Astrocyte of the cerebellum (primary cell): ENCODE measurements at regions not wholly inside any gene's neighbourhood (a gene's known extent, or its start where the extent isn't known, plus 50 kb on each side); places are given as distances from the start of the nearest gene placed in this dataset.
"Not testable (repeated sequence)": the region's sequence is repeated elsewhere in the genome, so short reads cannot be mapped to it uniquely, and the experiment has no call there.

Experiments
- DNase-seq: peaks from one replicate; pipeline ENCODE4 v3.0.0-alpha.2; 2011; ENCODE audit warnings: low read depth
- H3K4me3 ChIP-seq: 2 replicates; pipeline ENCODE4 v1.5.1; 2011; ENCODE audit warnings: mild to moderate bottlenecking, low read depth, low read length, moderate library complexity
- CTCF ChIP-seq: IDR thresholded peaks from 2 replicates; pipeline ENCODE4 v1.5.1; 2012; ENCODE audit warnings: low read length, low read depth, moderate library complexity, mild to moderate bottlenecking; ENCODE audit errors: missing control alignments
- in situ Hi-C: cut with HindIII; loops from 2 replicates; pipeline ENCODE4 v1.10.0; 2017; ENCODE audit warnings: low sequenced_read_pairs

DNA sequence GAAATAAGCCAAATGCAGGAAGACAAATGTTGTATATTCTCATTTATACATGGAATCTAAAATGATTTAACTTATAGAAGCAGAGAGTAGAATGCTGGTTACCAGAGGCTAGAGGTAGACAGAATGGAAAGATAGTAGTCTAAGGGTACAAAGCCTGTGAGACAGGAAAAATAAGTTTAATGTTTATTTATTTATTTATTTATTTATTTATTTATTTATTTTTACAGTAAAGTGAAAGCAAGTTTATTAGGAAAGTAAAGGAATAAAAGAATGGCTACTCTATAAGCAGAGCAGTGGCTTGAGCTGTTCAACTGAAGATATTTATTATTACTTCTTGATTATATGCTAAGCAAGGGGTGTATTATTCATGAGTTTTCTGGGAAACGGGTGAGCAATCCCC, 203.2 kb downstream of the LAS1L start:
- no peak for TF ChIP-seq CTCF
- in situ Hi-C loops: no loop called here
- no peak for DNase-seq
- no peak overlapping the region for H3K4me3 ChIP-seq

DNA sequence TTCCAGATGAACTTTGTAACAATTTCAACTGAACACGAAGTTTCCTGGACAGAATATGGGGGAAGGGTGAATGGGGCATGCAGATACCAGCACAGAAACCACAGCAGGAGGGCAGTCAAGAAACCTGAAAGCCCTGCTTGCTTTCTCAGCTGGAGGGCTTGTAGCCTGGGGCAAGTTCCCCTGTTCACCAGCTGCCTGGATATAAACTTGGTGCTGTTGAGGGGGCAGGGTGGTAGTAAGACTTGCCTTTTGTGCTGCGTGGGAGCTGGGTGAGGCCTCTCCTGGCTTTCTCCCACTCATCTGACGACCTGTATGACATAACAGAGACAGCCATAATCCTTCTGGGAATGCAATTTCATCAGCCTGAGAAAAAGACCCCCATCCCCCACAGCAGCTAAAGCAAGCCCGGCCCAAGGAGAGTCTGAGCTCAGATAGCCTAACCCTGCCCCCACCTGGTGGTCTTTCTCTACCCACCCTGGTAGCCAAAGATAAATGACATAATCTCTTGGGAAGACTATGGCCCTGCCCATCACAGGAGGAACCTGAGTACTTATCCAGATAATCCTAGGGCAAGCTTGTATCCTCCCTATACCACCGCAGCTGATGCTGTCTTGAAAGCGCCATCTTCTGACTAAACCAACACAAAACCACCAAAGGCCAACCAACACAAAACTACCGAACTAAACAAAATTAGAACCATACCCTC, 234.3 kb downstream of the LAS1L start:
- no peak for DNase-seq
- no peak for TF ChIP-seq CTCF
- in situ Hi-C loops: no loop called here
- H3K4me3 ChIP-seq: no peak overlapping the region

- in situ Hi-C loops, H3K4me3 ChIP-seq, DNase-seq: not testable (repeated sequence)
Measured at GRCh38 chrX:65282905-65283304, 251.7 kb downstream of the LAS1L start.

DNA sequence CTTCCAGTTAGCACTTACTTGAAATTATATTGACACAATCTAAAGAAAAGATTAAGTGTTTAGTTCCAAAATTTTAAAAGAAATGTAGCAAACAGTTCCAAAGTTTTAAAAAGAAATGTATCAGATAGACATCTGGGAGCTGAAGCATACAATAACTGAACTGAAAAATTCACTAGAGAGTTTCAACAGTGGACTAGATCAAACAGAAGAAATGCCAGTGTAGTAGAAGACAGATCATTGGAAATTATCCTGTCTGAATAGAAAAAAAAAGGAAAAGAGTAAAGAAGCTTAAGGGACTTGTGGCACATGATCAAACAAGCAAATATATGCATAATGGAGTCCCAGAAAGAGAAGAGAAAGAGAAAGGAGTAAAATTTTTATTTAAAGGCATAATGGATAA, 261.4 kb downstream of the LAS1L start:
- no peak for DNase-seq
- TF ChIP-seq CTCF: no peak
- in situ Hi-C loops: no loop called here
- no peak overlapping the region for H3K4me3 ChIP-seq

DNA sequence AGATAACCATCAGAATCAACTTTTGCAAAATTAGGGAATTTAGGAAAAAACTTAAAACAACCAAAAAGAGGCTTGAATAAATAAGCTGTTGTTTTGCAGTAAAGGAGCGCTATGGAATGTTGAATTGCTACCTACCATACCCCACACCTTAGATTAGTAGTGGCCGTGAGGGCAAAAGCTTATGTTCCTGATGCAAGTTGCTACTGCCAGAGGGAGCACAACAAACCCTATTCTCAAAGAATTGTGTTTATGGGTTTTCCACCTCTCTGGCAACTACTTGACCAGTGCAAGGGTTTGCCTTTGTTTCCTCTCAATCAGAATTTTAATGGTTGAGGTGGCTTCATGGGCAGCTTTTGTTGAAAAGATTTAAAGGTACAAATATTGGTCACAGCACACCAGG, 268.1 kb downstream of the LAS1L start:
- H3K4me3 ChIP-seq: no peak overlapping the region
- in situ Hi-C loops: no loop called here
- no peak for DNase-seq
- no peak for TF ChIP-seq CTCF

DNA sequence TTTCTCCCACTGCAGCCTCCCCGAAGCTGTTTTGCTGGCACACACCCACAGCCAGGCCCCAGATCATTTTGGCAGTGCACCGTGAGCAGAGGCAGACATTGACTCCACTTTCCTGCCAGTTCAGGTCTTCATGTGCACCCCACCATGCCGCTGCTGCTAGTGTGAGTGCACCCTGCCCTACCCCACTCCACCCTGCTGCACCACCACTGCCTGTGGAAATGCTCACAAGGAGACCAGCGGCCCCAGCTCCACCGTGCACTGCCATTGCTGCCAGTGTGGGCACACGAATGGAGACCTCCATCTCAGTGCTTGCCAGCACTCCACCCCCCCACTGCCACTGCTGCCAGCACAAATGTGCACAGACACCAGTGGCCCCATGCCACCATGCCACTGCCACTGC, 277.6 kb upstream of the ZC4H2 start:
- TF ChIP-seq CTCF: no peak
- DNase-seq: no peak
- no peak overlapping the region for H3K4me3 ChIP-seq
- in situ Hi-C loops: no loop called here

DNA sequence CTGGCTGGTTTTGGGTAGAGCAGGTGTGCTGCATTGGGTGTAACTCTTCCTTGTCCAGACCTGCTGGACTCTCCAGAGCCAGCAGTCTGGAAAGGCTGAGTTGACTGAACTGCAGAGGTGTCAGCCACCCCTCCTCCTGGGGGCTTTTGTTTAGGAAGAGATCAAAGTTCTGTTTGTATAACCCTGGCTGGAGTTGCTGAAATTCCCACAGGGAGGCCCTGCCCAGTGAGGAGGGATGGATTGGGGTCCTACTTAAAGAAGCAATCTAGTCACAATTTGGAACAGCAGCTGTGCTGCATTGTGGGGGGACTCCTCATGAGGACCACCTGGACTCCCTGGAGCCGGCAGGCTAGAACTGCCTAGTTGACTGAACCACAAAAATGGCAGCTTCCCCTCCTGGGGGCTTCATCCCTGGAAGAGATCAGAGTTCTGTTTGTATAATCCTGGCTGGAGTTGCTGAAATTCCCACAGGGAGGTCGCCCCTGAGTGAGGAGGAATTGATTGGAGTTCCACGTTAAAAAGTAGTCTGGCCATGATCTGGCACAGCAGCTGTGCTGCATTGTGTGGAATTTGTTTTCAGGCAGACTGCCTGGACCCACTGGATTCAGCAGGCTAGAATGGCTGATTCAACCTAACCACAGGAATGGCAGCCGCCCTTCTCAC, 264.9 kb upstream of the ZC4H2 start:
- H3K4me3 ChIP-seq: no peak overlapping the region
- DNase-seq: no peak
- in situ Hi-C loops: no loop called here
- TF ChIP-seq CTCF: no peak
